ENCODE measurements at regions not wholly inside any gene's neighbourhood (a gene's known extent, or its start where the extent isn't known, plus 50 kb on each side); places are given as distances from the start of the nearest gene placed in this dataset.

DNA sequence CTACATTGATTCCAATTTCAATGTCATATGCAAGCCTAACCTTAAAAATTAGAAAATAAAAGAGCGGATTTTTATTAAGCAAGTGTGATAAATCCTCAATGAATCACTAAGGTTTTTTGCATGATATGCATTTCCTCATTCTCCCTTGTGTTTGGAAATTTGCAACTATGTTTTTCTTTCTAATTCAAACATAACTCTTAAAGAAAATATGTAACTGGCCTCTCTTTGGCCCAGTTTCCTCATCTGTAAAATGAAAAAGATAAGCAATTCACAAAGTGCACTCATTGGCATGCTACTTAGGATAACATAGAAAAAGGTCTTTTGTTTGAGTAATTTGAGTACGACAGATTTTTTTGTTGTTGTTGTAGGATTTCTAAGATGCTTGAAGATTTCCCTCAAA, 295.5 kb downstream of the CDH11 start:
- Histone ChIP-seq H3K4me2 (ENCODE audit: control insufficient read depth, insufficient read depth) (no peak overlapping the region), H3K27ac (ENCODE audit: control insufficient read depth, insufficient read depth) (no peak overlapping the region), H3K9me3 (replicated peaks; ENCODE audit: control insufficient read depth, insufficient read depth, low read length) (no peaks in the 10 kb centered on the region), H3K27me3 (replicated peaks in 1 of 2; ENCODE audit: control insufficient read depth in 2 of 2, insufficient read depth in 2 of 2, low read length in 1 of 2) (no peaks in the 10 kb centered on the region), H3K79me2 (ENCODE audit: control insufficient read depth, insufficient read depth, low read length) (no peaks in the 10 kb centered on the region), H3K4me3 (no peak overlapping the region), H2AFZ (ENCODE audit: control insufficient read depth, low read depth, low read length) (no peak overlapping the region), H3K36me3 (ENCODE audit: control insufficient read depth in 2 of 2, insufficient read depth in 2 of 2, low read length in 1 of 2) (no peaks in the 10 kb centered on the region), H3K9ac (ENCODE audit: control insufficient read depth, insufficient read depth, low read length) (no peak overlapping the region), H3K4me1 (ENCODE audit: control insufficient read depth, insufficient read depth, low read length) (no peaks in the 10 kb centered on the region), H4K20me1 (ENCODE audit: control insufficient read depth, insufficient read depth) (no peaks in the 10 kb centered on the region)
- SMC1A ChIA-PET (ENCODE audit: uncharacterized antibody, unreplicated experiment), result no interaction called here
- WGBS (ENCODE audit: insufficient coverage, insufficient replicate concordance, low lambda C conversion rate, missing lambda C conversion rate), result 42% methylated on average over 2 of the region's 2 CpGs
- RAD21 ChIA-PET (ENCODE audit: unreplicated experiment), result no interaction called here
- POLR2A ChIA-PET, result no interaction called here
- in situ Hi-C loops (cut with MboI) (no loop called here), intact Hi-C loops (cut with micrococcal nuclease; ENCODE audit: unreplicated experiment) (no loop called here)
- DNase-seq (ENCODE audit: low read depth, low spot score), result no peak
- ATAC-seq, result no peak
- CTCF ChIA-PET, result no interaction called here
- TF ChIP-seq EED (IDR thresholded peaks at IDR 0.05; ENCODE audit: low read depth) (no peak), HDGF (IDR thresholded peaks at IDR 0.05) (no peak), ZNF24 (IDR thresholded peaks at IDR 0.05) (no peak), NKRF (conservative IDR thresholded peaks at IDR 0.05) (no peak), HDAC6 (IDR thresholded peaks at IDR 0.05; ENCODE audit: unreplicated experiment) (no peak), JUNB (IDR thresholded peaks at IDR 0.05) (no peak), POLR2AphosphoS2 (IDR thresholded peaks at IDR 0.05; ENCODE audit: low read depth, low read length) (no peak), SUPT20H (IDR thresholded peaks at IDR 0.05; ENCODE audit: borderline replicate concordance, control insufficient read depth, low read depth, low read length) (no peak), ZZZ3 (IDR thresholded peaks at IDR 0.05; ENCODE audit: control insufficient read depth, insufficient read length, low read depth) (no peak)
- no TSS peak for BruUV-seq (replicated peaks)
- FAIRE-seq, result no peak
